ENCODE measurements at regions not wholly inside any gene's neighbourhood (a gene's known extent, or its start where the extent isn't known, plus 50 kb on each side); places are given as distances from the start of the nearest gene placed in this dataset.

- no peak for TF ChIP-seq CTCF (conservative IDR thresholded peaks at IDR 0.05; ENCODE audit: low read length)
- TF ChIP-seq EZH2phosphoT487 (IDR thresholded peaks at IDR 0.05; ENCODE audit: borderline replicate concordance), result no peak
Observed at GRCh38 chr18:22074282-22075070, 94.9 kb upstream of the GATA6 start.
